ENCODE measurements at regions not wholly inside any gene's neighbourhood (a gene's known extent, or its start where the extent isn't known, plus 50 kb on each side); places are given as distances from the start of the nearest gene placed in this dataset.

GRCh38 chr16:79748629-79749028 lies 148.1 kb upstream of the MAF start:
- Histone ChIP-seq H2BK120ac (ENCODE audit: insufficient read depth, low read length, poor library complexity) (no peak overlapping the region), H3K27ac (ENCODE audit: low read depth, low read length) (no peak overlapping the region), H3K4me2 (ENCODE audit: low read length) (no peak overlapping the region), H4K12ac (ENCODE audit: low read depth, low read length) (no peak overlapping the region), H3K9ac (ENCODE audit: low read length) (no peak overlapping the region), H3K23ac (ENCODE audit: low read length) (no peak overlapping the region), H2BK12ac (ENCODE audit: low read length) (no peak overlapping the region), H2BK5ac (ENCODE audit: low read depth, low read length, poor library complexity) (no peak overlapping the region), H3K4me3 (ENCODE audit: low read depth, low read length) (no peak overlapping the region), H3K9me3 (ENCODE audit: insufficient read depth, low read depth, low read length) (no peaks in the 10 kb centered on the region), H3K4me1 (ENCODE audit: control insufficient read depth in 1 of 2, insufficient read depth in 2 of 2, low read length in 2 of 2) (no peaks in the 10 kb centered on the region), H3K27me3 (ENCODE audit: insufficient read depth, low read length) (no peaks in the 10 kb centered on the region), H4K91ac (ENCODE audit: low read depth, low read length) (no peak overlapping the region), H3K79me1 (ENCODE audit: low read length) (no peaks in the 10 kb centered on the region), H3K18ac (ENCODE audit: low read length) (no peak overlapping the region), H4K8ac (ENCODE audit: low read depth, low read length) (no peak overlapping the region), H2AFZ (ENCODE audit: insufficient read depth, low read length, poor library complexity) (no peak overlapping the region), H3K14ac (ENCODE audit: low read length) (no peak overlapping the region), H3K79me2 (ENCODE audit: control insufficient read depth, insufficient read depth, low read length, poor library complexity) (no peaks in the 10 kb centered on the region), H2AK5ac (ENCODE audit: low read length) (no peak overlapping the region), H3K4ac (ENCODE audit: low read depth, low read length) (no peak overlapping the region), H3K36me3 (ENCODE audit: control insufficient read depth in 1 of 2, insufficient read depth in 2 of 2, low read length in 2 of 2) (no peaks in the 10 kb centered on the region)
- no CpG with 5 or more reads among the region's 2 CpGs for WGBS (ENCODE audit: extremely low coverage, insufficient coverage, insufficient read length)
- no peak for DNase-seq

DNA sequence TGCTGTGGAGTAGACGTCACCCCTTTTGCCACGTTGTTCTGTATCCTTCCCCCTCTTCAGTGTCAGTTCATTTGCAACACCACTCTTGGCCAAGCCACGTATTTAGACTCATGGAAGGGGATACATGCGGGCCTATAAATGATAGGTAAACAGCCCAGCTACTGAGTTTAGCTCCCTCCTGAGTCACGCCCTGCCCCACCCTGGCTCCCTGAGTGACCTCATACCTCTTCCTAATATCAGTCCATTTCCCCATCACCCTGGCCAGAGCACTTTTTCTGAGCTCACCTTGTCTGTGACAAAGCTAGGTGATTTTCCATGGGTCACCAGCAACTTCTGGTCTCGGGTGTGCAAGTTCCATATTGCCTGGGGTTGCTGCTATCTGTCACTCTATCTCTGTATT lies 147.2 kb upstream of the MAF start:
- no CpG with 5 or more reads among the region's 6 CpGs for WGBS (ENCODE audit: extremely low coverage, insufficient coverage, insufficient read length)
- no peak overlapping the region for H3K4me2 ChIP-seq (ENCODE audit: low read length)
- no peak overlapping the region for H2AK5ac ChIP-seq (ENCODE audit: low read length)
- no peak overlapping the region for H3K18ac ChIP-seq (ENCODE audit: low read length)
- H3K79me1 ChIP-seq (ENCODE audit: low read length): no peaks in the 10 kb centered on the region
- H3K9ac ChIP-seq (ENCODE audit: low read length): no peak overlapping the region
- no peaks in the 10 kb centered on the region for H3K27me3 ChIP-seq (ENCODE audit: insufficient read depth, low read length)
- H4K8ac ChIP-seq (ENCODE audit: low read depth, low read length): no peak overlapping the region
- no peak for DNase-seq
- no peaks in the 10 kb centered on the region for H3K79me2 ChIP-seq (ENCODE audit: control insufficient read depth, insufficient read depth, low read length, poor library complexity)
- H3K14ac ChIP-seq (ENCODE audit: low read length): no peak overlapping the region
- no peaks in the 10 kb centered on the region for H3K4me1 ChIP-seq (ENCODE audit: control insufficient read depth in 1 of 2, insufficient read depth in 2 of 2, low read length in 2 of 2)
- H3K4ac ChIP-seq (ENCODE audit: low read depth, low read length): no peak overlapping the region
- no peaks in the 10 kb centered on the region for H3K9me3 ChIP-seq (ENCODE audit: insufficient read depth, low read depth, low read length)
- H3K27ac ChIP-seq (ENCODE audit: low read depth, low read length): no peak overlapping the region
- H2BK5ac ChIP-seq (ENCODE audit: low read depth, low read length, poor library complexity): no peak overlapping the region
- no peak overlapping the region for H2AFZ ChIP-seq (ENCODE audit: insufficient read depth, low read length, poor library complexity)
- H4K12ac ChIP-seq (ENCODE audit: low read depth, low read length): no peak overlapping the region
- no peak overlapping the region for H3K23ac ChIP-seq (ENCODE audit: low read length)
- no peaks in the 10 kb centered on the region for H3K36me3 ChIP-seq (ENCODE audit: control insufficient read depth in 1 of 2, insufficient read depth in 2 of 2, low read length in 2 of 2)
- H2BK12ac ChIP-seq (ENCODE audit: low read length): no peak overlapping the region
- no peak overlapping the region for H3K4me3 ChIP-seq (ENCODE audit: low read depth, low read length)
- H4K91ac ChIP-seq (ENCODE audit: low read depth, low read length): no peak overlapping the region
- H2BK120ac ChIP-seq (ENCODE audit: insufficient read depth, low read length, poor library complexity): no peak overlapping the region

DNA sequence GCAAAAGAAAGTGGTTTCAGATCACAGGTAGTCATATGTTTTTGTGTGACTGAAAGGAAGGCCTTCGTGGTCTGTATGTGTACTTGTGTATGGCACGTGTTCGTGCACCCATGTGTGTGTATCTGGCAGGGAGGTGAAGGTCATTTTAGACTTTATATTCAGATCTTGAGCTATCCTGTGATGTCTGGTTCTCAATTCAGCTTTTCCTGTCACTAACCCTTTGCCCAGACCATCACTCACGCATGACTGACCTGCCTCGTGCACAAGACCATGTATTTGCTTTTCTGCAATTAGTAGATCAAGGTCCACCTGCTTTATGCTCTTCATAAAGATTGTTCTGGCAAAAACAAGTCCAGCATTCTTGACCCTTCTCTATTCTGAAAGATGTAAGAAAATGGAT lies 139.7 kb upstream of the MAF start:
- H3K4me3 ChIP-seq (ENCODE audit: low read depth, low read length): no peak overlapping the region
- no peaks in the 10 kb centered on the region for H3K27me3 ChIP-seq (ENCODE audit: insufficient read depth, low read length)
- H3K18ac ChIP-seq (ENCODE audit: low read length): no peak overlapping the region
- no peak overlapping the region for H2BK5ac ChIP-seq (ENCODE audit: low read depth, low read length, poor library complexity)
- no peak overlapping the region for H3K9ac ChIP-seq (ENCODE audit: low read length)
- H2AFZ ChIP-seq (ENCODE audit: insufficient read depth, low read length, poor library complexity): no peak overlapping the region
- no peak overlapping the region for H4K91ac ChIP-seq (ENCODE audit: low read depth, low read length)
- H3K4me2 ChIP-seq (ENCODE audit: low read length): no peak overlapping the region
- H4K12ac ChIP-seq (ENCODE audit: low read depth, low read length): no peak overlapping the region
- no peaks in the 10 kb centered on the region for H3K79me2 ChIP-seq (ENCODE audit: control insufficient read depth, insufficient read depth, low read length, poor library complexity)
- DNase-seq: no peak
- H4K8ac ChIP-seq (ENCODE audit: low read depth, low read length): no peak overlapping the region
- WGBS (ENCODE audit: extremely low coverage, insufficient coverage, insufficient read length): no CpG with 5 or more reads among the region's 5 CpGs
- H3K9me3 ChIP-seq (ENCODE audit: insufficient read depth, low read depth, low read length): no peaks in the 10 kb centered on the region
- H2BK12ac ChIP-seq (ENCODE audit: low read length): no peak overlapping the region
- no peak overlapping the region for H3K27ac ChIP-seq (ENCODE audit: low read depth, low read length)
- H3K14ac ChIP-seq (ENCODE audit: low read length): no peak overlapping the region
- no peak overlapping the region for H3K23ac ChIP-seq (ENCODE audit: low read length)
- no peaks in the 10 kb centered on the region for H3K36me3 ChIP-seq (ENCODE audit: control insufficient read depth in 1 of 2, insufficient read depth in 2 of 2, low read length in 2 of 2)
- H3K4ac ChIP-seq (ENCODE audit: low read depth, low read length): no peak overlapping the region
- no peaks in the 10 kb centered on the region for H3K79me1 ChIP-seq (ENCODE audit: low read length)
- no peaks in the 10 kb centered on the region for H3K4me1 ChIP-seq (ENCODE audit: control insufficient read depth in 1 of 2, insufficient read depth in 2 of 2, low read length in 2 of 2)
- no peak overlapping the region for H2AK5ac ChIP-seq (ENCODE audit: low read length)
- no peak overlapping the region for H2BK120ac ChIP-seq (ENCODE audit: insufficient read depth, low read length, poor library complexity)

- no peak for DNase-seq
Measured at GRCh38 chr16:79735271-79735670, 134.7 kb upstream of the MAF start.

More at GRCh38 chr16:79735271-79735670, 134.7 kb upstream of the MAF start:
- Histone ChIP-seq H2BK12ac (ENCODE audit: low read length) (no peak overlapping the region), H3K27me3 (ENCODE audit: insufficient read depth, low read length) (no peaks in the 10 kb centered on the region), H2AFZ (ENCODE audit: insufficient read depth, low read length, poor library complexity) (no peak overlapping the region), H4K8ac (ENCODE audit: low read depth, low read length) (no peak overlapping the region), H4K12ac (ENCODE audit: low read depth, low read length) (no peak overlapping the region), H3K79me1 (ENCODE audit: low read length) (no peaks in the 10 kb centered on the region), H3K4ac (ENCODE audit: low read depth, low read length) (no peak overlapping the region), H3K18ac (ENCODE audit: low read length) (no peak overlapping the region), H3K36me3 (ENCODE audit: control insufficient read depth in 1 of 2, insufficient read depth in 2 of 2, low read length in 2 of 2) (no peaks in the 10 kb centered on the region), H3K23ac (ENCODE audit: low read length) (no peak overlapping the region), H3K9me3 (ENCODE audit: insufficient read depth, low read depth, low read length) (no peaks in the 10 kb centered on the region), H3K4me1 (ENCODE audit: control insufficient read depth in 1 of 2, insufficient read depth in 2 of 2, low read length in 2 of 2) (no peaks in the 10 kb centered on the region), H3K14ac (ENCODE audit: low read length) (no peak overlapping the region), H3K9ac (ENCODE audit: low read length) (no peak overlapping the region), H4K91ac (ENCODE audit: low read depth, low read length) (no peak overlapping the region), H3K27ac (ENCODE audit: low read depth, low read length) (no peak overlapping the region), H3K4me2 (ENCODE audit: low read length) (no peak overlapping the region), H3K79me2 (ENCODE audit: control insufficient read depth, insufficient read depth, low read length, poor library complexity) (no peaks in the 10 kb centered on the region), H2BK120ac (ENCODE audit: insufficient read depth, low read length, poor library complexity) (no peak overlapping the region), H3K4me3 (ENCODE audit: low read depth, low read length) (no peak overlapping the region), H2BK5ac (ENCODE audit: low read depth, low read length, poor library complexity) (no peak overlapping the region), H2AK5ac (ENCODE audit: low read length) (no peak overlapping the region)

Measured in trophoblast cell (in vitro differentiated cells and primary cell).